Karpas-422 (cell line): ENCODE measurements at regions not wholly inside any gene's neighbourhood (a gene's known extent, or its start where the extent isn't known, plus 50 kb on each side); places are given as distances from the start of the nearest gene placed in this dataset.

Source experiments
- DNase-seq: peaks from one replicate; pipeline ENCODE4 v3.0.0-alpha.2; 2015
- H2AFZ ChIP-seq: fragments of 200-600 bp; sonication (generic); 2 replicates; pipeline ENCODE4 v1.6.1; 2014; ENCODE audit warnings: antibody characterized with exemption, low read length, mixed read lengths
- H3K27ac ChIP-seq: fragments of 200-600 bp; sonication (generic); 2 replicates; pipeline ENCODE4 v1.5.1; 2014; ENCODE audit warnings: mild to moderate bottlenecking, low read length, moderate library complexity
- H3K27me3 ChIP-seq: fragments of 200-600 bp; sonication (generic); 2 replicates; pipeline ENCODE4 v1.6.1; 2014; ENCODE audit warnings: low read length, mixed read lengths
- H3K36me3 ChIP-seq: fragments of 200-600 bp; sonication (generic); 2 replicates; pipeline ENCODE4 v1.6.1; 2014; ENCODE audit warnings: low read length, mixed read lengths; ENCODE audit not compliant: insufficient read depth
- H3K4me1 ChIP-seq: fragments of 200-600 bp; sonication (generic); 2 replicates; pipeline ENCODE4 v1.6.1; 2014; ENCODE audit warnings: mild to moderate bottlenecking, low read length, mixed read lengths
- H3K4me2 ChIP-seq: fragments of 200-600 bp; sonication (generic); 2 replicates; pipeline ENCODE4 v1.6.1; 2014; ENCODE audit warnings: low read length, low read depth, mild to moderate bottlenecking; ENCODE audit not compliant: poor library complexity, severe bottlenecking
- H3K4me3 ChIP-seq: fragments of 200-600 bp; sonication (generic); 2 replicates; pipeline ENCODE4 v1.5.1; 2014; ENCODE audit warnings: mild to moderate bottlenecking, antibody characterized with exemption, low read length, mixed read lengths
- H3K79me2 ChIP-seq: fragments of 200-600 bp; sonication (generic); 2 replicates; pipeline ENCODE4 v1.6.1; 2014; ENCODE audit warnings: mild to moderate bottlenecking, low read length, mixed read lengths
- H3K9ac ChIP-seq: fragments of 200-600 bp; sonication (generic); 2 replicates; pipeline ENCODE4 v1.6.0; 2014; ENCODE audit warnings: low read length
- H3K9me2 ChIP-seq: fragments of 200-600 bp; sonication (generic), shearing (Covaris generic); replicated peaks from 2 replicates; pipeline ENCODE4 v1.6.0; 2014; ENCODE audit warnings: mild to moderate bottlenecking, low read length, moderate library complexity; ENCODE audit not compliant: insufficient read depth
- H3K9me3 ChIP-seq: fragments of 300-700, 200-600 bp; sonication (generic); 2 replicates; pipeline ENCODE4 v1.6.1; 2014; ENCODE audit warnings: low read length, mixed read lengths
- H4K20me1 ChIP-seq: fragments of 200-600 bp; sonication (generic); 2 replicates; pipeline ENCODE4 v1.6.1; 2014; ENCODE audit warnings: mild to moderate bottlenecking, antibody characterized with exemption, low read length, low read depth; ENCODE audit not compliant: insufficient read depth

DNA sequence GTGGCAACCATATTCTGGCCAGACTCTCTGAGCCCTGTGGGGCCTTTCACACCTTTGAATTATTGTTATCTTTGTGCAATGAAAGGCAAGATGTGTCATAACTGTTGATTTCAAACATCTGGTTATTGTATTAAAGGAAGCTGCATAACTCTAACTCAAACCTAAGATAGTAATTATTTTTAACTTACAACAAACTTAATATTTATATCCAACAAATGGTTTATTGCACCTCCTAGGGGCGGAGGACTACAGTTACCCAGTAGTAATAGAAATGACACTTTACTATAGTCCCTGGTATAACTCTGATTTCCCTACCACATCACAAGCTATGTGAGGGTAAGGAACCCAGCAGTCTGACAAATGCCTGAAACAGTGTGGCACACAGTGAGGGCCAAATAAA, 363.9 kb upstream of the SUCLG2 start:
- Histone ChIP-seq H3K27me3 (no peaks in the 10 kb centered on the region), H3K27ac (no peak overlapping the region)

GRCh38 chr3:68017069-68017468, 362.7 kb upstream of the SUCLG2 start:
- no peak overlapping the region for H3K4me2 ChIP-seq
- H3K36me3 ChIP-seq: no peaks in the 10 kb centered on the region
- no peaks in the 10 kb centered on the region for H3K79me2 ChIP-seq
- H2AFZ ChIP-seq: no peak overlapping the region
- peak; percentile 56 for DNase-seq
- no peaks in the 10 kb centered on the region for H4K20me1 ChIP-seq
- no peaks in the 10 kb centered on the region for H3K27me3 ChIP-seq
- H3K27ac ChIP-seq: no peak overlapping the region
- H3K9me2 ChIP-seq: no peaks in the 10 kb centered on the region
- no peak overlapping the region for H3K4me3 ChIP-seq
- H3K9me3 ChIP-seq: no peaks in the 10 kb centered on the region
- H3K4me1 ChIP-seq: no peaks in the 10 kb centered on the region
- no peak overlapping the region for H3K9ac ChIP-seq

More for the DNA sequence above, 363.9 kb upstream of the SUCLG2 start:
- Histone ChIP-seq H3K36me3 (no peaks in the 10 kb centered on the region), H3K79me2 (no peaks in the 10 kb centered on the region), H4K20me1 (no peaks in the 10 kb centered on the region), H3K9ac (no peak overlapping the region), H3K9me2 (no peaks in the 10 kb centered on the region), H2AFZ (no peak overlapping the region), H3K9me3 (no peaks in the 10 kb centered on the region), H3K4me2 (no peak overlapping the region), H3K4me1 (no peaks in the 10 kb centered on the region), H3K4me3 (no peak overlapping the region)
- peak; percentile 50 for DNase-seq

DNA sequence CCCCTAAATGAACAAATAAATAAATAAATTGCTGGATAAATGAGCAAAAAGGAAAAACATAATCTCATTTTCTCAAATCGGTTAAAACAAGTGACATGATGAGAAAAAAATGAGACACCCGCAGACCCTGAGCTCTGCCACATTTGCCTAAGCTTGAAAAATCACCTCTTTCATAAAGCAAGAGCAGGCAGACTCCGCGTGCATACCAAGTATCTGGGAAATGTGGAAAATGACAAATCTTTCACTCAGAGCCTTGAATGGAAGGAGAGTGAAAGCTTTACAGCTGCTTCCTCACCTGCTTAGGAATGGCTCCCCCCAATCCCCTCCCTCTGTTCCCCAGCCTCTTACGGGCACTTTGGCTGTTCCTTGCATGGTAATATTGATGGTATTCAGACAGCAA, 355.5 kb upstream of the SUCLG2 start:
- no peak overlapping the region for H3K4me2 ChIP-seq
- no peaks in the 10 kb centered on the region for H3K9me2 ChIP-seq
- H3K27me3 ChIP-seq: no peaks in the 10 kb centered on the region
- no peaks in the 10 kb centered on the region for H3K79me2 ChIP-seq
- no peaks in the 10 kb centered on the region for H4K20me1 ChIP-seq
- H3K27ac ChIP-seq: no peak overlapping the region
- H3K4me3 ChIP-seq: no peak overlapping the region
- no peaks in the 10 kb centered on the region for H3K4me1 ChIP-seq
- no peak overlapping the region for H3K9ac ChIP-seq
- no peaks in the 10 kb centered on the region for H3K9me3 ChIP-seq
- no peak for DNase-seq
- no peak overlapping the region for H2AFZ ChIP-seq
- no peaks in the 10 kb centered on the region for H3K36me3 ChIP-seq

DNA sequence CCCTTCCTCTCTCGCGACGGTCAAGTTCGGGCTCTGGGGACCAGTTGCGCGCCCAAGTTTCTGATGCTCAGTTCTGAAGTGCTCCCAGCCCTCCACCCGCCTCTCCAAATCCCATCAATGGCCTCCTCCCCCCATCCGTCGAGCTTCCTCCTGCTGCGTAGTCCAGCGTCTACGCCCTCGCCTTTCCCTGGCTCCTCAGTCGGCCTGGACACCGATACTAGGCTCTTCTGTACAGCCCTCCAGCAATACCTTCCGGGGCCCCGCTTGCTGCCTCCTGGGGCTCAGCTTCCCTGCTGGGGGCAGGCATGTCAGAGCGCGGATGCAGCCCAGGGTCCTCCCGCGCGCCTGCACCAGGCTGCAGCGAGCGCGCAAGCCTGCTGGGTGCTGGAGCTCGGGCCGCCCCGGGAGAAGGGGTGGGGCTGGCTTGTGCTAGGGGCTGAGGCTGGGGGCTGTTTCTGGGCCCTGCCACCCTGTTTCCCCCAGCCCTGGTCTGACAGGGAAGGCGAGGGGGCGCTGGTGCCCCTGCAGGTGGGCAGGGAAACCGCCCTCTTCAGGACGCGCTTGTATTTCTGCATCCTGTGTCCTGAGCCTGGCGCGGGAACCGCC, 353.3 kb upstream of the SUCLG2 start:
- Histone ChIP-seq H3K9ac (no peak overlapping the region), H2AFZ (no peak overlapping the region), H3K4me3 (no peak overlapping the region), H3K27ac (no peak overlapping the region), H3K4me2 (no peak overlapping the region), H3K36me3 (no peaks in the 10 kb centered on the region), H3K4me1 (no peaks in the 10 kb centered on the region), H3K9me3 (no peaks in the 10 kb centered on the region), H3K27me3 (no peaks in the 10 kb centered on the region), H3K9me2 (no peaks in the 10 kb centered on the region), H4K20me1 (no peaks in the 10 kb centered on the region), H3K79me2 (no peaks in the 10 kb centered on the region)
- no peak for DNase-seq

GRCh38 chr3:68006646-68007045, 352.2 kb upstream of the SUCLG2 start:
- Histone ChIP-seq H4K20me1 (no peaks in the 10 kb centered on the region), H3K4me3 (no peak overlapping the region), H3K27ac (no peak overlapping the region), H2AFZ (no peak overlapping the region), H3K27me3 (no peaks in the 10 kb centered on the region), H3K4me1 (no peaks in the 10 kb centered on the region), H3K9me3 (no peaks in the 10 kb centered on the region), H3K9ac (no peak overlapping the region), H3K4me2 (no peak overlapping the region), H3K79me2 (no peaks in the 10 kb centered on the region), H3K9me2 (no peaks in the 10 kb centered on the region), H3K36me3 (no peaks in the 10 kb centered on the region)
- no peak for DNase-seq

- Histone ChIP-seq H3K79me2 (no peaks in the 10 kb centered on the region), H3K4me2 (no peak overlapping the region), H3K27ac (no peak overlapping the region), H3K4me3 (no peak overlapping the region), H3K9me2 (no peaks in the 10 kb centered on the region), H3K36me3 (no peaks in the 10 kb centered on the region), H3K27me3 (no peaks in the 10 kb centered on the region), H2AFZ (no peak overlapping the region), H3K9ac (no peak overlapping the region), H3K4me1 (no peaks in the 10 kb centered on the region), H4K20me1 (no peaks in the 10 kb centered on the region), H3K9me3 (no peaks in the 10 kb centered on the region)
- DNase-seq: no peak
Measured at GRCh38 chr3:68004091-68004490, 349.7 kb upstream of the SUCLG2 start.

GRCh38 chr3:67998281-67998680, 343.9 kb upstream of the SUCLG2 start:
- Histone ChIP-seq H3K9ac (no peak overlapping the region), H3K4me2 (no peak overlapping the region), H3K27me3 (no peaks in the 10 kb centered on the region), H3K27ac (no peak overlapping the region), H3K4me1 (no peaks in the 10 kb centered on the region), H3K36me3 (no peaks in the 10 kb centered on the region), H3K79me2 (no peaks in the 10 kb centered on the region), H3K9me3 (no peaks in the 10 kb centered on the region), H2AFZ (no peak overlapping the region), H3K9me2 (no peaks in the 10 kb centered on the region), H3K4me3 (no peak overlapping the region), H4K20me1 (no peaks in the 10 kb centered on the region)
- DNase-seq: no peak

DNA sequence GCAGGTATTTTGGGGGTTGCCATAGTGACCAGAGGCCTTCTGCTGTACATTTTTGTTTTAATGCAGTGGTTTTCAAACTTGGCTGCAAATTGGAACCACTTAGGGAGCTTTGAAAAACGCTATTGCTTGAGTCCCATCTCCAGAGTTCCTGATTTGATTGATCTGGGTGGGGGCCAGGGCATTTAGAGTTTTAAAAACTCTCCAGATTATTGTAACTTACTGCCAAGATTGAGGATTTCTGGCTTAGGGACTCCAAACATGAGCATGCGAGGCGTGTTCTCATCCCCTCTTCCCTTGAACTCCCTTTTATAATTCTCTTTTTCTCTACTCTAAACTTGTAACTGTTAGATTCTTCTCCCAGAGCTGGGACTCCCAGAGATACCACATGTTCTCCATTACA, 340.8 kb upstream of the SUCLG2 start:
- Histone ChIP-seq H3K36me3 (no peaks in the 10 kb centered on the region), H3K9me3 (no peaks in the 10 kb centered on the region), H3K27ac (no peak overlapping the region), H3K4me3 (no peak overlapping the region), H2AFZ (no peak overlapping the region), H3K9me2 (no peaks in the 10 kb centered on the region), H3K4me1 (no peaks in the 10 kb centered on the region), H3K9ac (no peak overlapping the region), H3K79me2 (no peaks in the 10 kb centered on the region), H4K20me1 (no peaks in the 10 kb centered on the region), H3K27me3 (no peaks in the 10 kb centered on the region), H3K4me2 (no peak overlapping the region)
- DNase-seq: no peak

DNA sequence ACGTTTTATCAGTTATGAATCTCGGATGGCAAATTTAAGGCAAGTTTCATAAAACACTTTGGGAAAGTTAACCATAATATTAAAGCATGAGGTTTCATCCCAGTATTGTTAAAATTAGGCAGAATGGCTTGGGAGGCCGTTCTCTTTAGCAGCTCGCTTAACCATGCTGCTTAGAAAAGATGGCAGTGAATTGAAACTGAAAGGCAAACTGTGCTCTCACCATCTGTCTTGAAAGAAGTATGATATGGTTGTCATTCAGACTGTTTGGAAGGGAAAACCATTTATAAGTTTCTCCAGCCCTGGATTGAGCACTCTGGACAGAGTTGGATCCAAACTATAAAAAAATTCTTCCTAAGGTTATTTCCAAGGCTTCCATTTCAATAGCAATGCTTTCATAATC, 332.3 kb upstream of the SUCLG2 start:
- Histone ChIP-seq H3K79me2 (no peaks in the 10 kb centered on the region), H3K9me3 (no peaks in the 10 kb centered on the region), H3K36me3 (no peaks in the 10 kb centered on the region), H4K20me1 (no peaks in the 10 kb centered on the region), H3K27ac (no peak overlapping the region), H3K27me3 (no peaks in the 10 kb centered on the region), H3K9ac (no peak overlapping the region), H3K4me2 (no peak overlapping the region), H3K9me2 (no peaks in the 10 kb centered on the region), H3K4me3 (no peak overlapping the region), H3K4me1 (no peaks in the 10 kb centered on the region), H2AFZ (no peak overlapping the region)
- no peak for DNase-seq
